ENCODE measurements at regions not wholly inside any gene's neighbourhood (a gene's known extent, or its start where the extent isn't known, plus 50 kb on each side); places are given as distances from the start of the nearest gene placed in this dataset.

DNA sequence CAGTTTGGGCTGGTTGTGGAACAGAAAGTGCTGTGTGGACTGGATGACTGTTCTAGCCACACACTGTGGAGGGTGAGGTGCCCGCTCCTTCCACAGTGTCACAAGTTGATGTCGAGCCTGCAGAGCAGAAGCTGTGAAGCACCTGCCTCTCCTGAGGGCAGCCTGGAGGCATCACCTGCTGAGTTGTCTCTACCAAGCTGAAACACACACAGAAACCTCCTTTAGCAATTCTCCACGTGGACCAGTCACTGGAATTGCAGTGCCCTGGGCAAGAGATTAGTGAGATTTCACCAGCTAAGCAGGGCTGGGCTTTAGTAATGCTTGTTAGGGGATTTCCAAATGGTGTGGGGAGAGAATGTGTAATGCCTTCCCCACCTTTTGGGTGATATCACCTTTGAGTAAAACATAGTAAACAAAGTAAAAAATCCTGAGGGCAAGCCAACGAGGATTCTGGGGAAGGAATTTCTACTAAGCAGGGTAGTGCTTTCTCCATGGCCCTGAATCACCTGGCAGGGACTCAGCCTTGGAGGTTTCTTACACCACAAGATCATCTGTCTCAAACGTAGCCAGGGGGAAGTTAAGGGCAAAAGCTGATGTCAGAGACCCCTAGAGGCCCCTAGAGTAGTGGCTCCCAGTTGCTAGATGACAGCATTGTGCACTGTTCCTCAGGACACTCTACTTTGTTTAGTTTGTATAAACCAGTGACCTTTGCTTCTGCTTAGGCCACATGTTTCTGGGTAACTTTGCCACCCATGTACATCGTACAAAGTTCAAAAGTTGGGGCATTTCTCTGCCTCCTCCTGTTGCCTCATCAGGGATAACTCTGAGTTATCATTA lies 233.1 kb upstream of the IGFBP3 start:
- 60 to 65% (median 63%) methylated on average over 6 of the region's 6 CpGs for WGBS, 3 donors
- no peak overlapping the region for H3K27ac ChIP-seq (ENCODE audit: low read depth, low read length)

DNA sequence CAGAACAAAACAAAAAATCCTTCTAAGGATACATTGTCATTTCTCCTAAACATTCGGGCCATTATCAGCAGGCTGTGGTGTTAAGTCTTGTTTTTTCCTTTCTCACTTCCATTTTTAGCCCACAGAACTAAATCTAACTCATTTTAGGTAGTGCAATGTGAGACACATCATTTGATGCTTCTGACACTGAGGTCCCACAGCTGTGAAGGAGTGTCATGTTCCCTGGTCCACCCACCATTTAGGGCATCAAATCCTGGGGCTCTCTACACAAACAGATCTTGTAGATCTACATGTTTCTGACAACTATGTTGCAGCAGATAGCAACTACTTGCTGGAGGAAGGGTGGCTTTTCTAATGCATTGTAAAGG lies 232.5 kb upstream of the IGFBP3 start:
- 58 to 78% (median 71%) methylated on average over 1 of the region's 1 CpG for WGBS, 3 donors
- H3K27ac ChIP-seq (ENCODE audit: low read depth, low read length): no peak overlapping the region

DNA sequence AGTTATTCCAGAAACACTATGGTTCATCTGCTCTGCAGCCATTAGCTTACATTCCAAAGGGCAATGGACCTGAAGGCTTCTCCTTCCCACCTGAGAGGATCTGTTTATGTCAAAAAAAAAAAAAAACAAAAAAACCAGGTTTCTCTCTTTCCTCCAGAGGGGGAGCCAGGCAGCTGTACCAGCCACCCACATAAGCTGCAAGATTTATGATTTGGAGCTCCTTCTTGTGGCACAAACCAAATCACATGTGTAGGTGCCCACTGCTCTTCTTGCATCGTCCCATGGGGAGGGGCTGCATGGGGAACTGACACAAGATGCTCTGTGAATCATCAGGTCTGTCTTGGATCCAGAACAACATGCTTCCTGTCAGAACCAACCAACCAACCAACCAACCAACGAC lies 231.6 kb upstream of the IGFBP3 start:
- H3K27ac ChIP-seq (ENCODE audit: low read depth, low read length): no peak overlapping the region
- 73 to 92% (median 79%) methylated on average over 2 of the region's 2 CpGs for WGBS, 3 donors

DNA sequence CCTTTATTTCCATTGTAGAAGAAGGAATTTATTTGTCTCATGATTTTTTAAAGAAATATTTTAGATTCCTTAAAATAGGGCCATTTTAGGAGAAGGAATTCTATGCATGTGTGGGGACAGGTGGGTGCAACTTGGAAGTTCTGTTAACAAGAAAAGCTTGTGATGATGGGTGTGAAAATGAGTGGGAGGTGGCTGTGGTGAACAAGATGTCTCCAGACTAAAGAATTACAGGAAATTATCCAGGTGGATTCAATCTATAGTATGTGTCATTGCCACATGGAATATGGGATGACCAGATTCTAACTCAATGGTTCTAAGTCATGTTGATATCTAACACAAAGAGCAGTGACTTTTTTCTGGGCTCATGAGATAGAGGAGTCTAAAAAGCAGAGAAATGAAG lies 229.6 kb upstream of the IGFBP3 start:
- H3K27ac ChIP-seq (ENCODE audit: low read depth, low read length): no peak overlapping the region

DNA sequence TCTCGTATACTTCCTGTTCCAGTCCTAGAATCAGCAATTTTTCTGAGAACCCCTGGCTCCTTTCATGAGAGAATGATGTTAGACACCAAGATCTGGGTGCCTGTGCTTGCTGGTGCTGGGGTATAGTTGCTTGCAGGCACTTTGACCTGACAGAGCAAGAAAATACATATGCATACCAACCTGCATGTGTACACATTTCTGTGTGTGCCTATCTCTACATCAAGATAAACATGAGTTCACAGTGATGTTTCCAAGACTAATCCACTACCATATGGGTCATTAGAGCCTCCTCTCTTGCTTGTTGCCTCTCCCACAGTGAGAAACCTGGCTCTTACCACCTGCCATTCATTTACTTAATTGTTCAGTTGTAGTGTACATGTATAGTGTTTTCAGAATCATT lies 229.1 kb upstream of the IGFBP3 start:
- WGBS, 3 donors: 67 to 68% (median 68%) methylated on average over 1 of the region's 1 CpG
- no peak overlapping the region for H3K27ac ChIP-seq (ENCODE audit: low read depth, low read length)

DNA sequence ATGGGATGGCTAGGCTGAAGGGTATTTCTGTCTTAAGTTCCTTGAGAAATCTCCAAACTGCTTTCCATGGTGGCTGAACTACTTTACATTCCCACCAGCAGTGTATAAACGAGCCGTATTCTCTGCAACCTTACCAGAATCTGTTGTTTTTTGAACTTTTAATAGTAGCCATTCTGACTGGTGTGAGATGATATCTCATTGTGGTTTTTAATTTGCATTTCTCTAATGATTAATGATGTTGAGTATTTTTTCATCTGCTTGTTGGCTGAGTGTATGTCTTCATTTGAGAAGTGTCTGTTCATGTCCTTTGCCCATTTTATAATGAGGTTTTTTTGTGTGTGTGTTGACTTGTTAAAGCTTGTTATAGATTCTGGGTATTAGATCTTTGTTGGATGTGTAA lies 226.8 kb upstream of the IGFBP3 start:
- H3K27ac ChIP-seq (ENCODE audit: low read depth, low read length): no peak overlapping the region
- WGBS, 3 donors: 90 to 91% (median 91%) methylated on average over 2 of the region's 2 CpGs

DNA sequence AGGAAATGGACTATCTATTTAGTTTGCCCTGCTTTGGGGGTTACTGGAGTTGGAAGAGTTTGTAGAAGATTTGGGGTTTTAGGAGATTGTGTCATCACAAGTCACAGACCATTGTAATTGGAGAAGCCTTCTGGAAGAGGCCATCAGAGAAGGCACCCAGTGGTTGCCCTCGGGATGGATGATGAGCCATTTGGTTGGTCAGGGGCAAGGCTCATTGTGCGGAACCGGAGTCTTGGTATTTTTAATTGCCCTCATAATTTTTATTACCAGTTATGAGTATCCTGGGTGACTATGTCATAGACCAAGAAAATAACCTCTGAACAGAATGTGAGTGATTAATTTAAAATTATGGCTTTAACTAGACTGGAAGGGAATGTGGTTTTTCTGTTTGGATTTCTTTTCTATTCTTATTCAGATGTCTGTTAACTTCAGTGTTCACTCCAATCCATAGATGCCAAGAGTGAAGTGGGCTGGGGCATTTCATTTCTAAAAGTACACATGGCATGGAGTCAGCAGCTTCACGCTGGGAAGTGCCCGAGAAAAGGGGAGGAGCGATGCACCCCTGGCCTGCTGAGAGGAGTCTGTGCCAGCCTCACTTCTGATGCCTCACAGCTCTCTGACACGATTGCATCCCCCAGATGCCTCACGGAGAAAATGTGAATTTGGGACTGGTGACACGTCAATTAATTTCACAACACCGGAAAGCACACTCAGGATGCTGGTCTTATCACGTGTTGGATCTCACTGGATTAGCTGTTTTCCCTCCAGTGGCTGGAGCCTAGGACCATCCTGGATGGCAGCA lies 225.6 kb upstream of the IGFBP3 start:
- H3K27ac ChIP-seq (ENCODE audit: low read depth, low read length): no peak overlapping the region
- 75 to 80% (median 78%) methylated on average over 11 of the region's 11 CpGs for WGBS, 3 donors

DNA sequence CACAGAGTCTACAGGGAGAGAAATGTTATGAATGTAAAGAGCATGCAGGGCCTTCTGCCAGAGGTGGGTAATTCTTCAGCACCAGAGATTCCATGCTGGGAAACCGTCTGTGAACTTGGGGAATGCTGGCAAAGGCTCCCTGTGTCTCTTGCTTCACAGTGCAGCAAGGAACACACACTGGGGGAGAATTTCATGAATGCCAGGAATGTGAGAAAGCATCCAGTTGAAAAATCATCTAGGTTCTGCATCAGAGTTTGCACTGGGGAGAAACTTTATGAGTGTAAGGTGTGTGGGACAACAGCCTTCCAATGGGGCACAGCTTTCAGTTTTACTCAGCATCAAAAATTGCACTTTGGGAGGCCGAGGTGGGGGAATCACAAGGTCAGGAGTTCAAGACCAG lies 224.3 kb upstream of the IGFBP3 start:
- H3K27ac ChIP-seq (ENCODE audit: low read depth, low read length): no peak overlapping the region
- WGBS, 3 donors: 39 to 62% (median 52%) methylated on average over 2 of the region's 2 CpGs

DNA sequence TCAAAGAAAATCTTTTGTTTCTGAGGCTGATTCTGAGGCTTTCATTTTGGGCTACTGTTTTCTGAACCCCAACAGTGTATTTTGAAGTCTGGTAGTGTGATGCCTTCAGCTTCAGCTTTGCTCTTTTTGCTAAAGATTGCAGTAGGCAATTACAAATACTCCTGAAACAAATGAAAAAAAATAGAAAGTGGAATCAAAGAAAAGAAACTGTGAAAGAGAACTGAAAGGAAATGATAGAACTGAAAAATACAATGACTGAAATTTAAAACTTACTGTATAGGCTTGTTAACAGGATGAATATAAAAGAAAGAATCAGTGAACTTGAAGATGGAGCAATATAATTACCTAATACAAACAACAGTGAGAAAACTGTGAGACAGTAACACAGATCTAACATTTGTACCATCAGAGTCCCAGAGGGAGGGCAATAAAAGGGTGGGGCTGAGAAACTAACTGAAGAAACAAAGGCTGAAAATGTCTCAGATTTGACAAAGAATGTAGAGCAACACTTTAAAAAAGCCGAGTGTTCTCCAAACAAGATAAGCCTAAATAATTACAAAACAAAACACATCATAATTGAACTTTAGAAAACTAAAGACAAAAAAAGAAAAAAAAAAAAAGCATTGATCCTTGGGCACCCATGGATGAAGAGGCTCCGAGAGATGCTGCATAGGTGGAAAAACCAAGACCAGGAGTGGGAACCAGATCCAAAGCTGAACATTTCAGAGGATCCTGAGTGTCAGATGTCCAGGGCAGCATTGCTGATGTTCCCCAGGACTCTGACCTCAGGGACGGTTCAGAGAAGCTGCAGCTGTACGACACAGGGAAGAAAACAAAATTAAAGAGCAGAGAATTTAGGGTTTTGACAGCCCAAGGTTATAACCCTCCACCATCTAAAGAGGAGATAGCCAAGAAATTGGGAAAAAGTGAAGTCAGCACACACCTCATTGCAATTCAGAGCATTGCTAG lies 223.2 kb upstream of the IGFBP3 start:
- no peak overlapping the region for H3K27ac ChIP-seq (ENCODE audit: low read depth, low read length)
- WGBS, 3 donors: 72 to 91% (median 82%) methylated on average over 4 of the region's 4 CpGs

DNA sequence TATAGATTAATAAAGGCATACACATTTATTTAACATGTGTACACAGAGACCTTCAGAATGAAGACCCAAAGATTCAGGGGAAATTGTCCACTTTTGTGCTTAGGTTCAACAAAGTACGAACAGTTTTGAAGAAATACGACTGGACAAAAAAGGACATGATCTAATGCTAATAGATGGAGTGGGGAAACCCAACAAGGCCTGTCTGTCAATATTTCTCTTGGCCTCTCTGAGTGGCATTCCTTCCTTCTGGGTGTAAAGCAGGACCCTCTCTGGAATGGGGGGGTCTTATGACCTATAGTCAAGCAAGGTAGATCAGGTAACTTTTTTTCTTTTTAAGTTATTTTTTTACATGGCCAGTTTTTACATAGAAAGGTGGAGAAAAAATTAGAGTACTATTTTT lies 222.3 kb upstream of the IGFBP3 start:
- H3K27ac ChIP-seq (ENCODE audit: low read depth, low read length): no peak overlapping the region
- WGBS, 3 donors: 89 to 95% (median 94%) methylated on average over 2 of the region's 2 CpGs

DNA sequence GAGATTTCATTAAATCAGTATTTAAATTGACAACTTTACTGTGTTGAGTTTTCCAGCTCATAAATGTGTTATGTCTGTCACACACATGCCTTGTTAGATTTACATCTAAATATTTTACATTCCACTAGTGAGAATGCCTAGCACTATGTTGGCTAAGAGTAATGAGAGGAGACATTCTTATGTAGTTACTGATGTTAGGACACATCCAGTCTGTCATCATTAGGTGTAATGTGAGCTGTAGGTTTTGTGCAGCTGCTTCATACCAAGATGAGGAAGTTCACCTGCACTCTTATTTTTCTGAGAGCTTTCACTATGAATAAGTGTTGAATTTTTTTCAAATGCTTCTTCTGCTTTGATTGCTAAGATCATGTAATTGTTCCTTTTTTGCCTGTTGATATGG lies 218.0 kb upstream of the IGFBP3 start:
- H3K27ac ChIP-seq (ENCODE audit: low read depth, low read length): no peak overlapping the region

DNA sequence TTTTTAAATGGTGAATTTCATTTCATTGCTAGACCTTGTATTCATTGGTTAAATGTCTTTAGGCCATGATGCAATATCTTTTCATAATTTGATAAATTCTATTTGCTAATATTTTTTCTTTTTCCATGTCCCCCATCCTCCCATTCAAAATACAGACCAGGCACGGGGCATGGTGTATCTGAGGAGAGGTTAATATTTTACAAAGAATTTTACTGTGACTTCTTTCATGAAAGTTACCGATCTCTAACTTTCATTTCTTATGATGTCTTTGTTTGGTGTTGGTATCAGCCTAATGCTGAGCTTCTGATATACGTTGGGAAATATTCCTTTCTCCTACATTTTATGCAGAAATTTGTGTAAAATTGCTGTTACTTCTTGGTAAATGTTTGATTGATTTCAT lies 216.7 kb upstream of the IGFBP3 start:
- H3K27ac ChIP-seq (ENCODE audit: low read depth, low read length): no peak overlapping the region
- WGBS, 3 donors: 53 to 91% (median 86%) methylated on average over 3 of the region's 3 CpGs

DNA sequence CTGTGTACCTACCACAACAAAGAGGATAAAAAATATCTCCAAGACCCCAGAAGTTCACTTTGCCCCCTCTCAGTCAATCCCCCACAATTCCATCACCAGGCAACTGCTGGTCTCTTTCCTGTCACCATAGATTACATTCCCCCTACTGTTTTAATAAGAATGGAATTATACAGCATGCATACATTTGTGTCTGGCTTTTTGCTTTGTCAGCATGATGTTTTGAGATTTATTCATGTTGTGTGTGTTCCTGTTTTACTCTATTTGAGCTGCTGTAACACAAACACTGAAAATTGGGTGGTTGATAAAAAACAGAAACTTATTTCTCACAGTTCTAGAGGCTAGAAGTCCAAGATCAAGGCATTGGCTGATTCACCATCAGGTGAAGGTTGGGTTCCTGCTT lies 214.5 kb upstream of the IGFBP3 start:
- H3K27ac ChIP-seq (ENCODE audit: low read depth, low read length): no peak overlapping the region

DNA sequence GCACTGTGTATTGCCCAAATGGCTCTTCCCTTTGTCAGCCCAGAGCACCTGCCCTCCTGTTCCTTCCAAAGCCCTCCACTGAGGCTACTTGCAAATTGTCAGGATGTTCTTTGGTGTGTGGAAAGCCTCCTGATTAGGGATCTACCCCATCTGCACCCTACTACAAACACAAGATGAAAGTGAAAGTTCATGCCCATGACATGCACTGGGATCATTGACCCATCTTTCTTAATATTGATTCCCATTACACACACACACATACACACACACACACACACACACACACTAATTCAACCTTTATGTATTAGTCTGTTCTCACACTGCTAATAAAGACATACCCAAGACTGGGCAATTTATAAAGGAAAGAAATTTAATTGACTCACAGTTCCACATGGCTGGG lies 213.7 kb upstream of the IGFBP3 start:
- no peak overlapping the region for H3K27ac ChIP-seq (ENCODE audit: low read depth, low read length)

DNA sequence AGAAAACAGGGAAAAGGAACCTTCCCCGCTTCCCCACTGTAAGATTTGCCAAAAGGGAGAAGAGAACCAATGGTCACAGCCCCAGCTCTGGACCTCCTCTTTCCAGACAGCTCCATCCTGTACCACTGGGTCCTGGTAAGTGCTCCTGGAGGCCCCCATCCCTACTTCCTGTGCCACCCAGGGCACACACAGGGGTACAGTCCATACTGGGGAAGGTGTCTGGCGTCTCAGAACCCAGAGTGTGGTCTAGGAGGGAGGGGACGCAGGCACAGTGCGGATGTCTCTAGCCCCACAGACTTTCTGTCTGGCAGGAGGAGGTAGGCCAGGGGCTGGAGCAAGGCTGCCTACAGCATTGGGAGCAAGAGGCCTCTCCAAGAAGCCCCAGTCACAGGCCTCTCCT lies 213.3 kb upstream of the IGFBP3 start:
- no peak overlapping the region for H3K27ac ChIP-seq (ENCODE audit: low read depth, low read length)
- WGBS, 3 donors: 81 to 89% (median 88%) methylated on average over 4 of the region's 4 CpGs

DNA sequence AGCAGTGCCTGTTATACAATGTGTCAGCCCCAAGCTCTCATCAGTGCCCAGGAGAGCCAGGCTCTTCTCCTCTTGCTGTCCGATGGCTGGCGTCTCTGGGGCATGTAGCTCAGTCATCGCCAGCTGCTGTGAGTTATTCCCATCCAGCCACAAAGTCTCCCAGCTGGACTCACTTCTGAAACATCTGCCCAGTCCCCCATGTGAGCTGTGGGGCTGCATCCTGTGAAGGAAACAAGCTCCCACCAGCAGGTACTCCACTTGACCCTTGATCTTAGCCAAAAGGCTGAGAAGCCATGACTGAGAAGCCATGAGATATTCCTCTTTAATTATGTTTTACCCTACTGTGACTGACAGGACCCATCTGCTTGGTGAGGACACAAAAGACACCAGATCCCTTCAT lies 212.7 kb upstream of the IGFBP3 start:
- 92 to 94% (median 94%) methylated on average over 3 of the region's 3 CpGs for WGBS, 3 donors
- no peak overlapping the region for H3K27ac ChIP-seq (ENCODE audit: low read depth, low read length)

DNA sequence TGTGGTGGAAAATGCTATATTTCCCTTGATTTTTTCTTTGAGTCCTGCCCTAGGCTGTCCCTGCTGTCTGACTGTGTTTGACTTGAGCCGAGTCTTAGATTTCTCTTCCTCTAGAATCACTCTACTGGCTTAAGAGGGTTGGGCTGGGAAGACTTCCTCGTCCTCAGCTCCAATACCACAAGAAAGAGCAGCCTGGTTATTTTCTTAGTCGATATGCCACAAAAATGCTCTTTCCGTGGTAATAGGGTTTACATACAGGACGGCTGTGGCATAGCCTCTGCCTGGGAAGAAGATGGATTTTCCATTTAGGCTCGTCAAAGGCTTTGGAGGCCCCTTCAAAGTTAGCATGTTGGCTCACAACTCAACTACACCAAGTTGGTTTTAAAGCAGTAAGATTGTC lies 212.0 kb upstream of the IGFBP3 start:
- 62 to 87% (median 83%) methylated on average over 6 of the region's 6 CpGs for WGBS, 3 donors
- no peak overlapping the region for H3K27ac ChIP-seq (ENCODE audit: low read depth, low read length)

DNA sequence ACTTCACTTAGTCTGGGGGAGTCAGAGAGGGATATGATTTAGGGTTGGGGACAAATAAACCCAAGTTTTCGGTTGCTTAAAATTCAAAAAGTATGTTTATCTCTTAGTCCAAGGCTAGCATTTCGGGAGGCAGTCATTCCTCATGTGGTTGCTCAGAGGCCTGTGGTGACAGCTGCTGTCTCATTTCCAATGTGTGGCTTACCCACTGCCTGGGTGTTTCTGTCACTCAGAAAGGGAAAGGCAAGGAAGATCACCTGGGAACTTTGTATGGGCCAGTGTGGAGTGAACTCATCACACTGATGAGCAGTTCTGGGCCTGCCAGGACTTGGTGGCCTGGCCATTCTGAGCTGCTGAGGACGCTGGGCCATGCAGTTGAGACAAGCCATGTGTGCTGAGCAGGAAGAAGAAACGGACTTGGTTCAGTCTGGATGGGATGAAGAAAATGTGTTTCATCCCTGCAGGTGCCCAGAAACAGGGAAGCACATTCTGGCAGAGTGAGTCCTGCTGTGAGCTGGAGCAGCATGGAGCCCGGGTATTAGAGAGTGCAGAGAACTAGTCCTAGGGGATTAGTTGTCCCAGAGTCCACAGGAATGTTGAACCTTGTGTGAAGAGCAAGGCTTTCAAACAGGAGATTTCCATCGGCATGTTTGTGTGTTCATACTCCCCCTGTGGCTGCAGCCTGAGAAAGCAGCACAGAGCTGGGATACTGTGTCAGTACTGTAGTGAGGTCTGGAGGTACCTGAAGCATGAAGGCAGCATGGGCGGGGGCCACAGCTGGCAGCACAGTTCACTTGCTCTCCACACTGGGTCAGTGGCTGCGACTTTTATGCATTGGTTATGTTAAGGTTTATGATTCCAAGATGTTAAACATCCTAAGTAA lies 211.1 kb upstream of the IGFBP3 start:
- WGBS, 3 donors: 70 to 82% (median 81%) methylated on average over 8 of the region's 8 CpGs
- no peak overlapping the region for H3K27ac ChIP-seq (ENCODE audit: low read depth, low read length)

Measured in adipose tissue (tissue), 3 donors.